Lower lobe of right lung (tissue), 2 donors: ENCODE measurements at regions not wholly inside any gene's neighbourhood (a gene's known extent, or its start where the extent isn't known, plus 50 kb on each side); places are given as distances from the start of the nearest gene placed in this dataset.

ENCODE experiments used
- ATAC-seq, 2 donors: fragments of 200-7000 bp; cut with Tn5 transposase; one replicate each; pipeline ENCODE4 v1.9.1; 2020 to 2022; ENCODE audit warnings: mild to moderate bottlenecking in 2 of 2, moderate library complexity in 2 of 2
- DNase-seq: peaks from one replicate; pipeline ENCODE4 v3.0.0-alpha.2; 2020
- H3K27ac ChIP-seq: fragments of 200-600 bp; one replicate; pipeline ENCODE4 v1.8.0; 2022
- H3K27me3 ChIP-seq: fragments of 200-600 bp; one replicate; pipeline ENCODE4 v1.8.0; 2022; ENCODE audit warnings: low read depth
- H3K36me3 ChIP-seq: fragments of 200-600 bp; one replicate; pipeline ENCODE4 v1.8.0; 2022; ENCODE audit warnings: mild to moderate bottlenecking
- H3K4me1 ChIP-seq: fragments of 200-600 bp; one replicate; pipeline ENCODE4 v1.8.0; 2022
- H3K4me3 ChIP-seq: fragments of 200-600 bp; one replicate; pipeline ENCODE4 v1.8.0; 2022; ENCODE audit warnings: mild to moderate bottlenecking
- H3K9me3 ChIP-seq: fragments of 200-600 bp; one replicate; pipeline ENCODE4 v1.8.0; 2022
- CTCF ChIP-seq: fragments of 200-600 bp; IDR thresholded peaks from one replicate; pipeline ENCODE4 v1.8.0; 2022; ENCODE audit warnings: antibody characterized with exemption, mild to moderate bottlenecking
- intact Hi-C: fragments of 100-400 bp; cut with DNase I; formaldehyde crosslinking; loops from one replicate; pipeline ENCODE4 v1.11.0; 2022
- donor health status: DM: no; HTN: yes; CAD: no; lungs with severe emphysema.

DNA sequence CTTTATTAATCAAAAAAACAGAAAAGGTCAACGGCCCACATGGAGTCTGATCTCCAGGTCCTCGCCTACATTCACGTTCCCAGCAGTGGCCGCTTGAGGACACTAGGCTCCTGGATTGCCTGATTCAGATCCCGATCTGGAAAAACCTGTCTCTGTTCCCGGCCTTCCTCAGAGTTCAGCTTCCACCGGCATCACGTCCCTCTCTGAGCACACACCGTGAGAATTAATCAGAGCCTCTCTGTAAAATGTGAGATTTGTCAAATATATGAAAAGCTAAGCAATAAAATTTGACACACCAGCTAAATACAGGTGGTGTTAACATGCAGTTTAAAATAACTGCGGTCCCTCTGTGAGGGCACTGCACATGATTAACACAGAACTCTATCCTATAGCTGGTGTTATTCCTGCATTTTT is 122.8 kb upstream of the COL21A1 start:
- no peaks in the 10 kb centered on the region for H3K9me3 ChIP-seq
- intact Hi-C loops: no loop called here
- peaks cover 41% of the 10 kb centered on the region for H3K4me1 ChIP-seq
- H3K27ac ChIP-seq: peak overlapping the region; percentile 72
- DNase-seq: peak; percentile 51
- no peak overlapping the region for H3K4me3 ChIP-seq
- ATAC-seq: peak; percentile 74 to 78
- H3K27me3 ChIP-seq: no peaks in the 10 kb centered on the region
- H3K36me3 ChIP-seq: no peaks in the 10 kb centered on the region
- peak; percentile 48 for TF ChIP-seq CTCF

DNA sequence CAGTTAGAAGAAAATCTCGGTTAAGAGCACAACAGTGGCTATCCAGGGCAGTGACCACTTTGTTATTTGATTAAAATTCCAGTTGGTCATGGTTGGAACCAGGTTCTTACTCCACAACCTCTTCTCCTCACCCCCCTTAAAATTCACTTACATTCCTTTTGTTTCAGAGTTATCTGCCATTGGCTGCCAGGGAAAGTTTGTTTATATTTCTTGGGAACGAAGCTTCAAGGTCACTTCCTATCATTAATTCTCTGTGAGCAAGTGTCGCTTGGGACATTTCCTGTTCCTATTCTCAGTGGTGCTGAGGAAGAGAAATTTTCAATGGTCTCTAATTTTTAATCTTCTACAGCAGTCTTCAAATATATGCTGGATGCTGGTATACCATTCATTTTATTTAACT is 121.1 kb upstream of the COL21A1 start:
- Histone ChIP-seq H3K4me3 (no peak overlapping the region), H3K4me1 (peaks cover 41% of the 10 kb centered on the region), H3K36me3 (no peaks in the 10 kb centered on the region), H3K27ac (peak overlapping the region; percentile 5), H3K9me3 (no peaks in the 10 kb centered on the region), H3K27me3 (no peaks in the 10 kb centered on the region)
- intact Hi-C loops: no loop called here
- no peak for DNase-seq
- ATAC-seq: no peak
- no peak for TF ChIP-seq CTCF

- peaks cover 27% of the 10 kb centered on the region for H3K4me1 ChIP-seq
- intact Hi-C loops: no loop called here
- DNase-seq (no peak), ATAC-seq (no peak)
- H3K27ac ChIP-seq: no peak overlapping the region
- H3K27me3 ChIP-seq: no peaks in the 10 kb centered on the region
- TF ChIP-seq CTCF: no peak
- H3K36me3 ChIP-seq: no peaks in the 10 kb centered on the region
- H3K4me3 ChIP-seq: no peak overlapping the region
- H3K9me3 ChIP-seq: no peaks in the 10 kb centered on the region
Observed at GRCh38 chr6:56366141-56366852, 118.9 kb upstream of the COL21A1 start.

DNA sequence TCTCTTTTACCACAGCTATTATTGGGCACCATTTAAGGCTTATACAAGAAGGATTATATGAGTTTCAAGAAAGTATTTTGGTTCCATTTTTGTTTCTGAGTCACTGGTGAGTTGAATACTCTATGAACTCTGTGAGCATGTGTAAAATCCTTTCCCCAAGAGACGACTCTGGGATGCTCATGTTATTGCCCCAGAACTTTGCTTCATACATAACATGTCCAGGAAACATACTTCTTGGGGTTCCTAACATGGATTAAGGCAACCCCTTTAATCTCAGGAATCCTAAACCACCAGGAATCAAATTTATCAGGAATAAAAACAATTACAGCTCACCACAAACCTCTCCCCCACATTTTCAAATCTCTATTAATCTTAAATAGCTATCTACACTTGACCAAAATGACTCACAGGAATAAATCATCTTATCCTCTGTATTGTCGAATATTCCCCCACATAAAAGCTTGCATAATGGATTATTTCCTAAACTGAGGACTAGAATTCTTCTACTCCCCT is 117.5 kb upstream of the COL21A1 start:
- TF ChIP-seq CTCF: no peak
- no peak overlapping the region for H3K27ac ChIP-seq
- H3K36me3 ChIP-seq: no peaks in the 10 kb centered on the region
- intact Hi-C loops: no loop called here
- ATAC-seq: no peak
- H3K4me3 ChIP-seq: no peak overlapping the region
- DNase-seq: no peak
- peaks cover 13% of the 10 kb centered on the region for H3K4me1 ChIP-seq
- no peaks in the 10 kb centered on the region for H3K27me3 ChIP-seq
- no peaks in the 10 kb centered on the region for H3K9me3 ChIP-seq

DNA sequence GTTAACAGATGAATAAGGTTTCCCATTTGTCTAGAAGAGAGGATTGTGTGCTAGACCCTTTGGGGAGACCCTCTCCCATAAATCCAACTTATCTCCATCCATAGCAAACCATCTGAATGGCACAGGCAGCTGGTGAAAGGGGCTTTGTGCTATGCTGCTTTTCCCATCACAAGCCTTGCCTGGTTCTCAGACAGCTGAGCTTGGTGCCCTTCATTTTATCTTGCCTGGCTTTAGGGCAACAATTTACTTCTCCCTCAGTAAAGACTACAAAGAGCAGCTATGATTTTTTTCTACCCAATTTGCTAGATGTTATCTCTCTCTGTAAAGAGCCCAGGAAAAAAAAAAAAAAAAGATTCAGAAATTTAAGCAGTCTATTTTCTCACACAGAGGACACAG is 117.0 kb upstream of the COL21A1 start:
- ATAC-seq: no peak
- intact Hi-C loops: no loop called here
- no peak overlapping the region for H3K4me3 ChIP-seq
- TF ChIP-seq CTCF: no peak
- H3K36me3 ChIP-seq: no peaks in the 10 kb centered on the region
- no peak overlapping the region for H3K27ac ChIP-seq
- no peaks in the 10 kb centered on the region for H3K9me3 ChIP-seq
- peaks cover 8% of the 10 kb centered on the region for H3K4me1 ChIP-seq
- H3K27me3 ChIP-seq: no peaks in the 10 kb centered on the region
- no peak for DNase-seq
